Esophagus (tissue), 2 donors: ENCODE measurements at regions not wholly inside any gene's neighbourhood (a gene's known extent, or its start where the extent isn't known, plus 50 kb on each side); places are given as distances from the start of the nearest gene placed in this dataset.

Source experiments
- H3K27ac ChIP-seq, 2 donors: one replicate each; pipeline ENCODE4 v1.5.1; 2013; ENCODE audit warnings: low read depth in 2 of 2, mild to moderate bottlenecking in 2 of 2, inconsistent platforms in 1 of 2, low read length in 1 of 2, moderate library complexity in 1 of 2
- H3K27me3 ChIP-seq, 2 donors: one replicate each; pipeline ENCODE4 v1.6.1; 2013; ENCODE audit warnings: low read length in 2 of 2, control low read depth in 1 of 2, mild to moderate bottlenecking in 1 of 2; ENCODE audit not compliant: insufficient read depth in 2 of 2, control insufficient read depth in 1 of 2
- H3K36me3 ChIP-seq, 2 donors: one replicate each; pipeline ENCODE4 v1.6.1; 2013; ENCODE audit warnings: low read length in 1 of 2; ENCODE audit not compliant: control insufficient read depth in 2 of 2, insufficient read depth in 2 of 2
- H3K4me1 ChIP-seq, 2 donors: one replicate each; pipeline ENCODE4 v1.6.1; 2013; ENCODE audit warnings: low read length in 1 of 2; ENCODE audit not compliant: control insufficient read depth in 2 of 2, insufficient read depth in 2 of 2
- H3K4me3 ChIP-seq, 2 donors: one replicate each; pipeline ENCODE4 v1.5.1; 2013; ENCODE audit warnings: low read length in 2 of 2, mild to moderate bottlenecking in 2 of 2, low read depth in 1 of 2, moderate library complexity in 1 of 2
- H3K9me3 ChIP-seq, 2 donors: one replicate each; pipeline ENCODE4 v1.6.1; 2013; ENCODE audit warnings: mild to moderate bottlenecking in 2 of 2, low read depth in 1 of 2, low read length in 1 of 2, moderate library complexity in 1 of 2; ENCODE audit not compliant: control insufficient read depth in 2 of 2, insufficient read depth in 1 of 2
- WGBS, 2 donors: extraction: QIAGEN DNeasy Blood & Tissue Kit; methylation state at CpG; one replicate each; pipeline ENCODE4 v1.1.7; 2013; 5-methylcytosine and 5-hydroxymethylcytosine counted together
- donor health status: healthy with polysubstance abuse.
- donor health status: Bipolar disorder and iron deficiency.

DNA sequence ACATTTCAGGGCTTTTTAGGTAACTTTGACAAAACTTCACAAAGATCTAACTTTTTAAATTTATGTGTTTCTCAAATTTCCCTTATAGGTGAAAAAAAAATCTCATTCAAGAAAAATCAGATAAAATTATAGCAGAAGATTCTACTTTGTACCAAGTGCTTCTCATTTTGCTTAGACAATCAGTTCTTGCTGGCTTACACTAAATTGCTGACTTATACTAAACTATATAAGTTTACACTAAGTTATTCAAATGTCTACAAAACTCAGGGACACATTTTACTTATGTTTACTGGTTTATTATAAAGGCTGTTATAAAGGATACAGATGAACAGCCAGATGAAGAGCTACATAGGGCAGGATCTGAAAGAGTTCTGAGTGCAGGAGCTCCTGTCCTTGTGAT lies 195.1 kb downstream of the ZPLD1 start:
- Histone ChIP-seq H3K36me3 (no peaks in the 10 kb centered on the region), H3K27ac (no peak overlapping the region), H3K4me3 (no peak overlapping the region), H3K27me3 (no peaks in the 10 kb centered on the region), H3K4me1 (no peaks in the 10 kb centered on the region), H3K9me3 (no peaks in the 10 kb centered on the region)

DNA sequence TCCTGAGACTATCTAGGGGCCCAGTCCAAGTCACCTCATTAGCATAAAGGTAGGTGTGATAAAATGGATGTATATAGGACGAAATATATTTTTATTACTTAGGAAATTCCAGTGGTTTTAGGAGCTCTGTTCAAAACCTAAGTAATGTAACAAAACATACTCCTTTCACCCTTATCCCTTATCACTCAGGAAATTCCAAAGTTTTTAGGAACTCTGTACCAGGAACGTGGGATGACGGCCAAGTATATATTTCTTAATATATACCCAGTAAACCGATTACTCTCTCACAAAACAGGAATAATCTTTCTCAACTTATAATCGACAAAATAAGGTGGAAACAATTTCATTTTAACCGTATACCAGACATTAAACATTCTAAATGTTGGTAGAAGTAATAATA lies 195.7 kb downstream of the ZPLD1 start:
- no peak overlapping the region for H3K4me3 ChIP-seq
- no peak overlapping the region for H3K27ac ChIP-seq
- no peaks in the 10 kb centered on the region for H3K9me3 ChIP-seq
- H3K27me3 ChIP-seq: no peaks in the 10 kb centered on the region
- no peaks in the 10 kb centered on the region for H3K4me1 ChIP-seq
- 74 to 75% methylated on average over 6 of the region's 6 CpGs for WGBS, 2 donors
- no peaks in the 10 kb centered on the region for H3K36me3 ChIP-seq

- no peaks in the 10 kb centered on the region for H3K9me3 ChIP-seq
- WGBS, 2 donors: 83 to 87% methylated on average over 4 of the region's 4 CpGs
- no peak overlapping the region for H3K4me3 ChIP-seq
- no peaks in the 10 kb centered on the region for H3K27me3 ChIP-seq
- H3K27ac ChIP-seq: no peak overlapping the region
- H3K4me1 ChIP-seq: no peaks in the 10 kb centered on the region
- no peaks in the 10 kb centered on the region for H3K36me3 ChIP-seq
These were observed 208.7 kb downstream of the ZPLD1 start for GRCh38 chr3:102643546-102643945.

DNA sequence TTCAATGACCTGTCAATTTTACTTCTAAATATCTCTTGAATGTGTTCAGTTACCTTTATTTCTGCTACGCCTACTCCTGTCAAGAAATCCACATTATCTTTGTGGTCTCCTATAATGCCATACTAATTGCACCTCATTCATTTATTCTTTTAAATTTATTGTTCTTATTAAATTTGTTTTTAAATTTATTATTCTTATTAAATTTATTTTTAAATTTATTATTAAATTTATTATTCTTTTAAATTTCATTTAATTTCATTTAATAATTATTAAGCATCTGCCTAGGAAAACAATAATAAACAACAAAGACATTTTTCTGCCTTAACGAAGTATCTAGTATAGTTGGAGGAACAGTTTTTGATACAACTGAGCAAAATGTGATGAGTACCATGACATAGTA lies 211.7 kb downstream of the ZPLD1 start:
- 88 to 94% methylated on average over 2 of the region's 2 CpGs for WGBS, 2 donors
- H3K27me3 ChIP-seq: no peaks in the 10 kb centered on the region
- H3K27ac ChIP-seq: no peak overlapping the region

DNA sequence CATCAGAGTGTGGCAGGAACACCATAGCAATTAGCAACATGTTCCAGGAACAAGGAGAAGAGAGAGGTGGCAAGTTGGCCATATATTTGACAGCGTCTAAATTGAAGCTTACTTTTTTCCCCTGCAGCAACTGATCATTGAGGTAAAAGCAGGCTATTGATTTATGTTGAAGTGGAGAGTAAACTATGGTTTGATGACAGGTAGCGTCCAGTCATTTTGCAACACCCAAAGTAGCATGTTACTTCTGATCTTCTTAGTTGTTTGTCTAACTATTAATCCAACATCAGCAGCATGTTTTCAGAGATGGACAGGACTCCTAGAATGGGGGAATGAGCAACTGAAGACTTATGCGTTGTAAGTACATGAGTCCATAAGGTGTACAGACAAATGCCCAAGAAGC lies 225.8 kb downstream of the ZPLD1 start:
- Histone ChIP-seq H3K9me3 (no peaks in the 10 kb centered on the region), H3K36me3 (no peaks in the 10 kb centered on the region), H3K27ac (no peak overlapping the region), H3K4me1 (no peaks in the 10 kb centered on the region), H3K27me3 (peaks cover 0 to 3% of the 10 kb centered on the region in 2 donors), H3K4me3 (no peak overlapping the region)
- 89 to 97% methylated on average over 3 of the region's 3 CpGs for WGBS, 2 donors

More for the DNA sequence above, 211.7 kb downstream of the ZPLD1 start:
- Histone ChIP-seq H3K9me3 (no peaks in the 10 kb centered on the region), H3K4me1 (no peaks in the 10 kb centered on the region), H3K4me3 (no peak overlapping the region), H3K36me3 (no peaks in the 10 kb centered on the region)

- Histone ChIP-seq H3K27me3 (peaks cover 0 to 3% of the 10 kb centered on the region in 2 donors), H3K36me3 (no peaks in the 10 kb centered on the region), H3K4me3 (no peak overlapping the region), H3K9me3 (no peaks in the 10 kb centered on the region), H3K4me1 (no peaks in the 10 kb centered on the region), H3K27ac (no peak overlapping the region)
- 71 to 72% methylated on average over 5 of the region's 5 CpGs for WGBS, 2 donors
These were observed 227.1 kb downstream of the ZPLD1 start for GRCh38 chr3:102661707-102662497.

- Histone ChIP-seq H3K9me3 (no peaks in the 10 kb centered on the region), H3K4me1 (no peaks in the 10 kb centered on the region), H3K27me3 (peaks cover 0 to 3% of the 10 kb centered on the region in 2 donors), H3K27ac (no peak overlapping the region), H3K36me3 (no peaks in the 10 kb centered on the region), H3K4me3 (no peak overlapping the region)
These were observed 227.6 kb downstream of the ZPLD1 start for GRCh38 chr3:102662498-102662772.

DNA sequence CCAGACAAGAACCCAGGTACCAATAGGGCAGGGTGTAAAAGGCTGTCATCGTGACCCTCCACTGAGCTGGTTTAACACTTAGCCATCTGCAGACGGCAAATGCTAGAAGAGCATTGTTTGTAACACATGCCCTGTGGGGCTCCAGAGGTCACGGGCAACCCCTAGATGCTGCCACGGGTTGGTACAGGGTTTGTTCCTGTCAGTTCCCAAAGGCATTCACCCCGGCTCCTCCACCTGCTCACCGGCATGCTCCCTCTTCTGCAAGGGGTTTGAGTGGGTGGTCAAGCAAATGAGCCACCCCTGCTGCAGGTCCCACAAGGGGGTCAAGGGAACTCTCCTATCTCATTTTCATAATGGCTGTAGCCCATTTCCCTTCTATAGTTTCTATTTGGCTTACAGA lies 229.3 kb downstream of the ZPLD1 start:
- H3K27me3 ChIP-seq: peaks cover 0 to 3% of the 10 kb centered on the region in 2 donors
- no peak overlapping the region for H3K27ac ChIP-seq
- H3K4me1 ChIP-seq: no peaks in the 10 kb centered on the region
- no peaks in the 10 kb centered on the region for H3K36me3 ChIP-seq
- no peaks in the 10 kb centered on the region for H3K9me3 ChIP-seq
- H3K4me3 ChIP-seq: no peak overlapping the region
- 89 to 94% methylated on average over 6 of the region's 6 CpGs for whole genome bisulfite sequencing, 2 donors

- no peaks in the 10 kb centered on the region for H3K4me1 ChIP-seq
- no peaks in the 10 kb centered on the region for H3K36me3 ChIP-seq
- no peak overlapping the region for H3K27ac ChIP-seq
- WGBS, 2 donors: 77 to 80% methylated on average over 4 of the region's 4 CpGs
- peaks cover 0 to 3% of the 10 kb centered on the region in 2 donors for H3K27me3 ChIP-seq
- H3K9me3 ChIP-seq: no peaks in the 10 kb centered on the region
- H3K4me3 ChIP-seq: no peak overlapping the region
These were observed 230.4 kb downstream of the ZPLD1 start for GRCh38 chr3:102665183-102665582.

- no peaks in the 10 kb centered on the region for H3K4me1 ChIP-seq
- H3K27ac ChIP-seq: no peak overlapping the region
- H3K27me3 ChIP-seq: no peaks in the 10 kb centered on the region
- no peak overlapping the region for H3K4me3 ChIP-seq
- WGBS, 2 donors: 71 to 84% methylated on average over 4 of the region's 4 CpGs
- no peaks in the 10 kb centered on the region for H3K9me3 ChIP-seq
- H3K36me3 ChIP-seq: no peaks in the 10 kb centered on the region
These were observed 233.4 kb downstream of the ZPLD1 start for GRCh38 chr3:102668247-102668646.
